ENCODE measurements at regions not wholly inside any gene's neighbourhood (a gene's known extent, or its start where the extent isn't known, plus 50 kb on each side); places are given as distances from the start of the nearest gene placed in this dataset.

DNA sequence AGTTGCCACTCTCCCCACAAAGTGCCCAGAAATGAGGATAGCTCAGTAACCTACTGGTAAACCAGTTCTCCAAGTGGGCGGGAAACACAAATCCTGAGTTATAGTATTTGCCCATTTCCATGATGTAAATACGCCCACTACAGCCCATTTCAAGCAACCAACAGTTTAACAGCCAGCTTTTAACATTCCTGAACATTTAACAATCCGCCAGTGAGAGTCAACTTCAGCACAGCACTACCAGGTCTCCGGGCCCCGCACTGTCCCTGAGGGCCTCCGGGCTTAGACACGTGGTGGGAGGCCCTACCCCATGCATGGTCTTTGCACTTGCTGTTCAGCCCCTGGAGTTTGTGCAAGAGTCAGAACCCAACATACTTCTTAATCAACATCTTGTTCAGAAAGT lies 132.0 kb upstream of the CTTNBP2NL start:
- TF ChIP-seq, protein P1, sequence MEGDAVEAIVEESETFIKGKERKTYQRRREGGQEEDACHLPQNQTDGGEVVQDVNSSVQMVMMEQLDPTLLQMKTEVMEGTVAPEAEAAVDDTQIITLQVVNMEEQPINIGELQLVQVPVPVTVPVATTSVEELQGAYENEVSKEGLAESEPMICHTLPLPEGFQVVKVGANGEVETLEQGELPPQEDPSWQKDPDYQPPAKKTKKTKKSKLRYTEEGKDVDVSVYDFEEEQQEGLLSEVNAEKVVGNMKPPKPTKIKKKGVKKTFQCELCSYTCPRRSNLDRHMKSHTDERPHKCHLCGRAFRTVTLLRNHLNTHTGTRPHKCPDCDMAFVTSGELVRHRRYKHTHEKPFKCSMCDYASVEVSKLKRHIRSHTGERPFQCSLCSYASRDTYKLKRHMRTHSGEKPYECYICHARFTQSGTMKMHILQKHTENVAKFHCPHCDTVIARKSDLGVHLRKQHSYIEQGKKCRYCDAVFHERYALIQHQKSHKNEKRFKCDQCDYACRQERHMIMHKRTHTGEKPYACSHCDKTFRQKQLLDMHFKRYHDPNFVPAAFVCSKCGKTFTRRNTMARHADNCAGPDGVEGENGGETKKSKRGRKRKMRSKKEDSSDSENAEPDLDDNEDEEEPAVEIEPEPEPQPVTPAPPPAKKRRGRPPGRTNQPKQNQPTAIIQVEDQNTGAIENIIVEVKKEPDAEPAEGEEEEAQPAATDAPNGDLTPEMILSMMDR (conservative IDR thresholded peaks at IDR 0.05; ENCODE audit: low read depth, low read length): no peak
- TF ChIP-seq POLR2A (IDR thresholded peaks at IDR 0.05; ENCODE audit: low read depth, low read length): no peak
- TF ChIP-seq, protein P2, sequence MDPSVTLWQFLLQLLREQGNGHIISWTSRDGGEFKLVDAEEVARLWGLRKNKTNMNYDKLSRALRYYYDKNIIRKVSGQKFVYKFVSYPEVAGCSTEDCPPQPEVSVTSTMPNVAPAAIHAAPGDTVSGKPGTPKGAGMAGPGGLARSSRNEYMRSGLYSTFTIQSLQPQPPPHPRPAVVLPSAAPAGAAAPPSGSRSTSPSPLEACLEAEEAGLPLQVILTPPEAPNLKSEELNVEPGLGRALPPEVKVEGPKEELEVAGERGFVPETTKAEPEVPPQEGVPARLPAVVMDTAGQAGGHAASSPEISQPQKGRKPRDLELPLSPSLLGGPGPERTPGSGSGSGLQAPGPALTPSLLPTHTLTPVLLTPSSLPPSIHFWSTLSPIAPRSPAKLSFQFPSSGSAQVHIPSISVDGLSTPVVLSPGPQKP (IDR thresholded peaks at IDR 0.05; ENCODE audit: borderline replicate concordance, low read depth, low read length): no peak
